ENCODE measurements at regions not wholly inside any gene's neighbourhood (a gene's known extent, or its start where the extent isn't known, plus 50 kb on each side); places are given as distances from the start of the nearest gene placed in this dataset.

DNA sequence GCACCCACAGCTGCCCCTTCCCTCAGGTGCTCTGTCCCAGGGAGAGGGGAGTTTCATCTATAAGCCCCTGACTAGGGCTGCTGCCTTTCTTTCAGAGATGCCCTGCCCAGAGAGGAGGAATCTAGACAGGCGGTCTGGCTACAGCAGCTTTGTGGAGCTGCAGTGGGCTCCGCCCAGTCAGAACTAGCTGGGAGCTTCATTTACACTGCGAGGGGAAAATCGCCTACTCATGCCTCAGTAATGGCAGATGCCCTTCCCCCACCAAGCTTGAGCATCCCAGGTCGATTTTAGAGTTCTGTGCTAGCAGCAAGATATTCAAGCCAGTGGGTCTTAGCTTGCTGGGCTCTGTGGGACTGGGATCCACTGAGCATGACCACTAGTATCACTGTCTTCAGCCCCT lies 181.2 kb upstream of the RARB start (continued):
- TF ChIP-seq, protein P1, sequence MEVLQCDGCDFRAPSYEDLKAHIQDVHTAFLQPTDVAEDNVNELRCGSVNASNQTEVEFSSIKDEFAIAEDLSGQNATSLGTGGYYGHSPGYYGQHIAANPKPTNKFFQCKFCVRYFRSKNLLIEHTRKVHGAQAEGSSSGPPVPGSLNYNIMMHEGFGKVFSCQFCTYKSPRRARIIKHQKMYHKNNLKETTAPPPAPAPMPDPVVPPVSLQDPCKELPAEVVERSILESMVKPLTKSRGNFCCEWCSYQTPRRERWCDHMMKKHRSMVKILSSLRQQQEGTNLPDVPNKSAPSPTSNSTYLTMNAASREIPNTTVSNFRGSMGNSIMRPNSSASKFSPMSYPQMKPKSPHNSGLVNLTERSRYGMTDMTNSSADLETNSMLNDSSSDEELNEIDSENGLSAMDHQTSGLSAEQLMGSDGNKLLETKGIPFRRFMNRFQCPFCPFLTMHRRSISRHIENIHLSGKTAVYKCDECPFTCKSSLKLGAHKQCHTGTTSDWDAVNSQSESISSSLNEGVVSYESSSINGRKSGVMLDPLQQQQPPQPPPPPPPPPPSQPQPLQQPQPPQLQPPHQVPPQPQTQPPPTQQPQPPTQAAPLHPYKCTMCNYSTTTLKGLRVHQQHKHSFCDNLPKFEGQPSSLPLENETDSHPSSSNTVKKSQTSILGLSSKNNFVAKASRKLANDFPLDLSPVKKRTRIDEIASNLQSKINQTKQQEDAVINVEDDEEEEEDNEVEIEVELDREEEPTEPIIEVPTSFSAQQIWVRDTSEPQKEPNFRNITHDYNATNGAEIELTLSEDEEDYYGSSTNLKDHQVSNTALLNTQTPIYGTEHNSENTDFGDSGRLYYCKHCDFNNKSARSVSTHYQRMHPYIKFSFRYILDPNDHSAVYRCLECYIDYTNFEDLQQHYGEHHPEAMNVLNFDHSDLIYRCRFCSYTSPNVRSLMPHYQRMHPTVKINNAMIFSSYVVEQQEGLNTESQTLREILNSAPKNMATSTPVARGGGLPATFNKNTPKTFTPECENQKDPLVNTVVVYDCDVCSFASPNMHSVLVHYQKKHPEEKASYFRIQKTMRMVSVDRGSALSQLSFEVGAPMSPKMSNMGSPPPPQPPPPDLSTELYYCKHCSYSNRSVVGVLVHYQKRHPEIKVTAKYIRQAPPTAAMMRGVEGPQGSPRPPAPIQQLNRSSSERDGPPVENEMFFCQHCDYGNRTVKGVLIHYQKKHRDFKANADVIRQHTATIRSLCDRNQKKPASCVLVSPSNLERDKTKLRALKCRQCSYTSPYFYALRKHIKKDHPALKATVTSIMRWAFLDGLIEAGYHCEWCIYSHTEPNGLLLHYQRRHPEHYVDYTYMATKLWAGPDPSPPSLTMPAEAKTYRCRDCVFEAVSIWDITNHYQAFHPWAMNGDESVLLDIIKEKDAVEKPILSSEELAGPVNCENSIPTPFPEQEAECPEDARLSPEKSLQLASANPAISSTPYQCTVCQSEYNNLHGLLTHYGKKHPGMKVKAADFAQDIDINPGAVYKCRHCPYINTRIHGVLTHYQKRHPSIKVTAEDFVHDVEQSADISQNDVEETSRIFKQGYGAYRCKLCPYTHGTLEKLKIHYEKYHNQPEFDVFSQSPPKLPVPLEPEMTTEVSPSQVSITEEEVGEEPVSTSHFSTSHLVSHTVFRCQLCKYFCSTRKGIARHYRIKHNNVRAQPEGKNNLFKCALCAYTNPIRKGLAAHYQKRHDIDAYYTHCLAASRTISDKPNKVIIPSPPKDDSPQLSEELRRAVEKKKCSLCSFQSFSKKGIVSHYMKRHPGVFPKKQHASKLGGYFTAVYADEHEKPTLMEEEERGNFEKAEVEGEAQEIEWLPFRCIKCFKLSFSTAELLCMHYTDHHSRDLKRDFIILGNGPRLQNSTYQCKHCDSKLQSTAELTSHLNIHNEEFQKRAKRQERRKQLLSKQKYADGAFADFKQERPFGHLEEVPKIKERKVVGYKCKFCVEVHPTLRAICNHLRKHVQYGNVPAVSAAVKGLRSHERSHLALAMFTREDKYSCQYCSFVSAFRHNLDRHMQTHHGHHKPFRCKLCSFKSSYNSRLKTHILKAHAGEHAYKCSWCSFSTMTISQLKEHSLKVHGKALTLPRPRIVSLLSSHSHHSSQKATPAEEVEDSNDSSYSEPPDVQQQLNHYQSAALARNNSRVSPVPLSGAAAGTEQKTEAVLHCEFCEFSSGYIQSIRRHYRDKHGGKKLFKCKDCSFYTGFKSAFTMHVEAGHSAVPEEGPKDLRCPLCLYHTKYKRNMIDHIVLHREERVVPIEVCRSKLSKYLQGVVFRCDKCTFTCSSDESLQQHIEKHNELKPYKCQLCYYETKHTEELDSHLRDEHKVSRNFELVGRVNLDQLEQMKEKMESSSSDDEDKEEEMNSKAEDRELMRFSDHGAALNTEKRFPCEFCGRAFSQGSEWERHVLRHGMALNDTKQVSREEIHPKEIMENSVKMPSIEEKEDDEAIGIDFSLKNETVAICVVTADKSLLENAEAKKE (CRISPR knock-in tag; IDR thresholded peaks at IDR 0.05) = no peak
- TF ChIP-seq EZH2 (IDR thresholded peaks at IDR 0.05; ENCODE audit: low read depth, unreplicated experiment) (no peak), STAT1 (IDR thresholded peaks at IDR 0.05; ENCODE audit: unreplicated experiment) (no peak), CREB1 (CRISPR knock-in tag; IDR thresholded peaks at IDR 0.05; ENCODE audit: low read depth) (no peak), ZNF331 (CRISPR knock-in tag; IDR thresholded peaks at IDR 0.05; ENCODE audit: low read depth) (no peak), EZH2phosphoT487 (IDR thresholded peaks at IDR 0.05; ENCODE audit: unreplicated experiment) (no peak), JUNB (IDR thresholded peaks at IDR 0.05; ENCODE audit: unreplicated experiment) (no peak)
- TF ChIP-seq, protein P2, sequence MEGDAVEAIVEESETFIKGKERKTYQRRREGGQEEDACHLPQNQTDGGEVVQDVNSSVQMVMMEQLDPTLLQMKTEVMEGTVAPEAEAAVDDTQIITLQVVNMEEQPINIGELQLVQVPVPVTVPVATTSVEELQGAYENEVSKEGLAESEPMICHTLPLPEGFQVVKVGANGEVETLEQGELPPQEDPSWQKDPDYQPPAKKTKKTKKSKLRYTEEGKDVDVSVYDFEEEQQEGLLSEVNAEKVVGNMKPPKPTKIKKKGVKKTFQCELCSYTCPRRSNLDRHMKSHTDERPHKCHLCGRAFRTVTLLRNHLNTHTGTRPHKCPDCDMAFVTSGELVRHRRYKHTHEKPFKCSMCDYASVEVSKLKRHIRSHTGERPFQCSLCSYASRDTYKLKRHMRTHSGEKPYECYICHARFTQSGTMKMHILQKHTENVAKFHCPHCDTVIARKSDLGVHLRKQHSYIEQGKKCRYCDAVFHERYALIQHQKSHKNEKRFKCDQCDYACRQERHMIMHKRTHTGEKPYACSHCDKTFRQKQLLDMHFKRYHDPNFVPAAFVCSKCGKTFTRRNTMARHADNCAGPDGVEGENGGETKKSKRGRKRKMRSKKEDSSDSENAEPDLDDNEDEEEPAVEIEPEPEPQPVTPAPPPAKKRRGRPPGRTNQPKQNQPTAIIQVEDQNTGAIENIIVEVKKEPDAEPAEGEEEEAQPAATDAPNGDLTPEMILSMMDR (conservative IDR thresholded peaks at IDR 0.05; ENCODE audit: low read depth in 2 of 2) = no peak

DNA sequence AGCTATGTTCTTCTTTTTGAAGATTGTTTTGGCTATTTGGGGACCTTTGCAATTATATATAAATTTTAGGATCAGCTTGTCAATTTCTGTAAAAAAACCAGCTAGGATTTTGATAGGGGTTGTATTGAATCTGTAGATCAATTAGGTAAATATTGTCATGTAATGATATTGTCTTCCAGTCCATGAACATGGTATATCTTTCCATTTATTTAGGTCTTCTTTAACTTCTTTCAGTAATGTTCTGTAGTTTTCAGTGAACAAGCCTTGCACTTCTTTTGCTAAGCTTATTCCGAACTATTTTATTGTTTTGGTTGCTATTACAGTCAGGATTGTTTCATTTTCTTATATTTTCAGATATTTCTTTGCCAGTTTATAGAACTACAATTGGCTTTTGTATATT lies 175.8 kb upstream of the RARB start:
- Mint-ChIP-seq H3K36me3 (ENCODE audit: low read depth) (peaks cover 10% of the 10 kb centered on the region; the same call in 2 of the 3 replicates), H3K9me3 (peaks cover 10% of the 10 kb centered on the region), H3K27ac (no peak overlapping the region), H3K4me3 (no peak overlapping the region), H3K4me1 (no peaks in the 10 kb centered on the region; the same call in 2 of the 3 replicates), H3K27me3 (ENCODE audit: insufficient read depth, low read depth, poor library complexity) (peaks cover 3% of the 10 kb centered on the region)
- DNase-seq (ENCODE audit: low spot score) = no peak
- H3F3A ChIP-seq (replicated peaks; ENCODE audit: low read depth) = no peaks in the 10 kb centered on the region
- no peak overlapping the region for H2AFZ ChIP-seq
- H3K79me2 ChIP-seq (replicated peaks; ENCODE audit: insufficient read depth) = no peaks in the 10 kb centered on the region
- no peaks in the 10 kb centered on the region for H3K36me3 ChIP-seq (ENCODE audit: insufficient read depth)
- H3K4me3 ChIP-seq = no peak overlapping the region
- no peaks in the 10 kb centered on the region for H3K27me3 ChIP-seq (ENCODE audit: insufficient read depth)
- no peak overlapping the region for H3K4me2 ChIP-seq
- H4K20me1 ChIP-seq (replicated peaks; ENCODE audit: insufficient read depth) = no peaks in the 10 kb centered on the region
- H3K9me2 ChIP-seq (ENCODE audit: insufficient read depth) = no peaks in the 10 kb centered on the region
- H3K4me1 ChIP-seq (ENCODE audit: insufficient read depth) = no peaks in the 10 kb centered on the region
- no peak for ATAC-seq
- H3K27ac ChIP-seq (ENCODE audit: low read depth) = no peak overlapping the region
- TF ChIP-seq, protein P2 (conservative IDR thresholded peaks at IDR 0.05; ENCODE audit: low read depth in 2 of 2) = no peak
- TF ChIP-seq ZNF114 (CRISPR knock-in tag; IDR thresholded peaks at IDR 0.05) = no peak
- no peak for TF ChIP-seq JUNB (IDR thresholded peaks at IDR 0.05; ENCODE audit: unreplicated experiment)
- TF ChIP-seq STAT1 (IDR thresholded peaks at IDR 0.05; ENCODE audit: unreplicated experiment) = no peak
- no peak for TF ChIP-seq EZH2 (IDR thresholded peaks at IDR 0.05; ENCODE audit: low read depth, unreplicated experiment)
- no peak for TF ChIP-seq POLR2AphosphoS5 (IDR thresholded peaks at IDR 0.05; ENCODE audit: low read depth)
- TF ChIP-seq NANOG (IDR thresholded peaks at IDR 0.05; ENCODE audit: borderline replicate concordance) = no peak
- TF ChIP-seq, protein P3, sequence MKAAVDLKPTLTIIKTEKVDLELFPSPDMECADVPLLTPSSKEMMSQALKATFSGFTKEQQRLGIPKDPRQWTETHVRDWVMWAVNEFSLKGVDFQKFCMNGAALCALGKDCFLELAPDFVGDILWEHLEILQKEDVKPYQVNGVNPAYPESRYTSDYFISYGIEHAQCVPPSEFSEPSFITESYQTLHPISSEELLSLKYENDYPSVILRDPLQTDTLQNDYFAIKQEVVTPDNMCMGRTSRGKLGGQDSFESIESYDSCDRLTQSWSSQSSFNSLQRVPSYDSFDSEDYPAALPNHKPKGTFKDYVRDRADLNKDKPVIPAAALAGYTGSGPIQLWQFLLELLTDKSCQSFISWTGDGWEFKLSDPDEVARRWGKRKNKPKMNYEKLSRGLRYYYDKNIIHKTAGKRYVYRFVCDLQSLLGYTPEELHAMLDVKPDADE (IDR thresholded peaks at IDR 0.05) = no peak
